HG02981 (cell line): ENCODE measurements at regions not wholly inside any gene's neighbourhood (a gene's known extent, or its start where the extent isn't known, plus 50 kb on each side); places are given as distances from the start of the nearest gene placed in this dataset.

Source experiments
- ATAC-seq: cut with Tn5 transposase; IDR thresholded peaks from one replicate; pipeline ENCODE4 v1.9.1; 2021; ENCODE audit warnings: mild to moderate bottlenecking, moderate library complexity; ENCODE audit not compliant: unreplicated experiment

DNA sequence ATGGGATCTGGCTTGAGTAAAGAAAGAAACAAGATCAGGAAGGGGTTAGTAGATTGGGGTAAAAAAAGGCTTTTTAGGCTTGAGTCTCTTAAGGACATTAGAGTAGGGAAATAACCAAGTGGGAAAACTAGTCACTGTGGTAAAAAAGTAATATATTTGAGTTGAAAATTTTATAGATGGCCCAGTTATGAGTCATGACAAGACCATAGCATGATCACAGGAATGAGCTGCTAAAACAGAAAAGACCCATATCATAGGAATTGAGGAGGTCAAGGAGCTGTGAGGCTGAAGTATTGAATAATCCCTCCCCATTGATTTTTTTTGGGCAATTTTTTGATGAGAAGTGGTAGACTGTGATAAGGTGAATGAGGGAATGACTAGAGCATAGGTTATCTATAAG lies 69.2 kb upstream of the TBC1D5 start:
- no peak for ATAC-seq

DNA sequence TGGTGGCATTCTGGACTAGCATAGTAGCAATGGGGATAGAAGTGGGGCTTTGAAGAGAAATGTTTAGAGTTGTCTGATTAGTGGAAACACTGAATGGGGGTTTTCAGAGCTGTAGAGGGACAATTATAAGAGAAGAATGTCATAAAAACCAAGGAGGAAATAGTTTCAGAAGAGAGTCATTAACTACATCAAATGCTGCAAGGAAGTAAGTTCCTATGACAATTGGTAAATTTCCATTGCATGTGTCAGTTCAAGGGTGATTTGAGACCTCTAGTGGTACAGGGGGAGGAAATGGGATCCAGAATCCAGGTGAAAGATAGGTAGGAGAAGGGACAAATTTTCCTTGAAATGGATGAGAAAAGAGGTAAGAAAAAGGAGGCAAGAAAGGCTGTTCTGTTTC lies 68.3 kb upstream of the TBC1D5 start:
- ATAC-seq = no peak

GRCh38 chr3:17808994-17809393 lies 66.6 kb upstream of the TBC1D5 start:
- ATAC-seq = no peak

GRCh38 chr3:17806876-17807275 lies 64.4 kb upstream of the TBC1D5 start:
- ATAC-seq = no peak

GRCh38 chr3:17806201-17806600 lies 63.8 kb upstream of the TBC1D5 start:
- ATAC-seq = no peak

DNA sequence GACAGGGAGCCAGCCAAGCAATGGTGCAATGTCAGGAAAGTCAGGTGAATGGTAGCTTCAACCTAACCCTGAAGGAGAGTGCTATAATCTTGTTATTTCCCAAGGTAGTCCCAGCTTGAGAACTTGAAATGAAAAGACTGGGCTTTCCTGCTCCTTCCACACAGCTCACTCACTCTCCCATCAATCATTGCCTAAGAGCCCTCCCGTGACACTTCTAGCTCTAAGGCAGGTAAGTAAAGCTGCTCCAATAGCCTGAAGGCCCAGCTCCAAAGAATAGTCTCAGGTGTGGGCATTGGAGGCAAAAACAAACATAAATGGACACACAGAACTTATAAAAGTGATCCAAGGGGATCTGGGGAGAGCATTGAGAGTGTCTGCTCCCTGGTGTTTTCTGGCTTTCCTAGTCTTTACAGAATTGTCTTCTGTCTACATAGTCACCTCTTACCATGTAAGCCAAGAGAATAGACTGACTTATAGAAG lies 63.1 kb upstream of the TBC1D5 start:
- ATAC-seq = no peak

DNA sequence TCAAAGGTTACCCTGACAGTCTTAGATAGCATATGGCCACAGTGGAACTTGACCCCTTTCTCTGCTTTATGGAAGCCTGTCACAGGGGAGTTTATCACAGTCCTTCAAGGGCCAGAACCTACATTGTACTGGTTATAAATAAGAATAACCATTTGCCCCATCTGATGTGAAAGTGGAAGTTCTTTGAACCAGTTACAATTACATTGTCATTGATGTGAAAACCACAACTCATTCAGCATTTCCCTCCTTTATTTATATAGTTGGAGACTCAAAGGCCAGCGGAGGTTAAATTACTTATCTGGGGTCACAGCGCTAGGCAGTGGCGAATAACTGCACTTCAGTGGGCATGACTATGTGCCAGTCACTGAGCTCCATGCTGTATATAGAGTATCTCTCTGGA lies 60.5 kb upstream of the TBC1D5 start:
- ATAC-seq = peak; percentile 54

DNA sequence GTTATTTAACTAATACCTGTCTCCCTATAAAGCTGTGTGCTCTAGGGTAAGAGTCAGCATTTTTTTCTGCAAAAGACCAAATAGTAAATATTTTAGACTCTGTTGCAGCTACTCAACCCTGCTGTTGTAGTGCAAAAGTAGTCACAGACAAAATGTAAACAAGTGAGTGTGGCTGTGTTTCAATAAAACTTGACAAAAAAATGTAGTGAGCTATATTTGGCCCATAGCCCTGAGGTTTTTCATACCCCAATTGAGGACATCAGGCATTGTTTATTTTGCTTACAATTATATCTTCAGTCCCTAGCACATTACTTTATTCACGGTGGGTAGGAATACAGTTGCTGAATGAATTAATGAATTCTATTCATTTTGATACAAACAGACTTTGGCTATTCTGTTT lies 58.7 kb upstream of the TBC1D5 start:
- ATAC-seq = no peak

DNA sequence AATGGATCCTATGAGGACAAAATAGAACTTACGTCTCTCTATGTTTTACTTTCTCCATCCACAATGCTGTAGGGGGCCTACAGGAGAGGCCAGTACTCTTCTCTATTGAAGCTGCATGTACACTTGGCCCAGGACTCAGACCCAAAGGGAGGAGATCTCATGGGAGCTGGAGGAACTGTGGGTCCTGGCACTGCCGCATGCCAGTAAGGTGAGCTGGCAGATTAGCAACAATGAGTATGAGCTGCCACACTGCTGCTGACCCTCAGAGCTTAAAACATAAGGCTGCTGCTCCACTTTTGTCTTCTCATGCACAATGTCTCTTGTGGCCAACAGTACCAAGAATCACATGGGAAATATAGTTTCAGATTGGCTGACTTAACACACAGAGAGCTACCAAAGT lies 57.8 kb upstream of the TBC1D5 start:
- no peak for ATAC-seq

GRCh38 chr3:17799312-17799711 lies 56.9 kb upstream of the TBC1D5 start:
- no peak for ATAC-seq

GRCh38 chr3:17798000-17798399 lies 55.6 kb upstream of the TBC1D5 start:
- ATAC-seq = no peak

GRCh38 chr3:17795711-17796110 lies 53.3 kb upstream of the TBC1D5 start:
- no peak for ATAC-seq

DNA sequence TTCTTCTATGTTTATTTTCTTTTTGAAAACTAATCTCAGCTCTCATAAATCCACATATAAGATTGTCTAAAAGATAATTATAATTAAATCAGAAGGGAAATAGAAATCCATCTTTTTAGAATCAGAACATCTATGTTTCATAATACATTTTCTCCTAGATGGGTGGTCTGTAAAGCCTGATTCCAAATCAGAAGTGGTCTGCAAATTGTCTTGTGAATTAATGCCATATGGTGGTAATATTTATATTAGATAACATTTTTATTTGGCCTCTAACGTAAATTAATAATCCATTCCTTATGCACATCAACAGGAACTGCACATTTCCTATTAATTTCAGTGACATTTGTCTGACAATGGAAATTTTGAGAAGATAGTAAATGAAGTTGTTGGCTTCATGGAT lies 52.8 kb upstream of the TBC1D5 start:
- no peak for ATAC-seq

DNA sequence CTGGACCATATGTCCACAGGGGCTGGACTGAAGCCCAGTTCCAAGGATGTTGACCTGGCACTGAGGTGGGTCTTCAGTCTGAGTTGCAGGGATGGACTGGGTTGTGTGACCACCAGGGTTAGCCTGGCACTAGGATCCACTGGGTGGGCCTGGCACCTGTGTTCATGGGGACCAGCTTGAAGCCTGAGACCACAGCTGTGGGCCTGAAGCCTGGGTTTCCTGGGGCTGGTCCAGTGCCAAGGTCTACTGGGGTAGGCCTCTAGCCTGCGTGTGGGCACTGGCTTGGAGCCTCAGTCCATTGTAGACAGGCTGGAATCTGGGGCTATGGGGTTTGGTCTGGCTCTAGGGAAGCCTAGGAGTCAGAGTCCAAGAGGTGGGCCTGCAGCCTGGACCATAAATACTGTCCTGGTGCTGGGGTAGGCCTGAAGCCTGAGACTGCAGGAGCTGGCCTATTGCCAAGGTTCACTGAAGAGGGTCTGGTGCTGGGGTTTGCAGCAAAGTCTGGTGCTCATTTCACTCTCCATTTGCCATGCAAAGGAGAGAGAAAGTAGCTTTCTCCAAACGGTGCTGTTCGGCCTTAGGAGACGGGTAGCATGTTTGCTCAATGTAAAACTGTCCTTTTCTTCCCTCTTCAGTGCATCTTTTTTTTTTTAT lies 51.2 kb upstream of the TBC1D5 start:
- no peak for ATAC-seq
